ENCODE measurements at regions not wholly inside any gene's neighbourhood (a gene's known extent, or its start where the extent isn't known, plus 50 kb on each side); places are given as distances from the start of the nearest gene placed in this dataset.
A peak's percentile ranks its signal among the peaks of the same experiment; 100 is the strongest.

GRCh38 chr21:41092312-41092711, 75.6 kb upstream of the BACE2 start:
- no peak for ATAC-seq (ENCODE audit: low read depth)
- DNase-seq (ENCODE audit: low spot score in 2 of 2) = no peak
- no peak overlapping the region for H3K27ac Mint-ChIP-seq
- H3K4me3 Mint-ChIP-seq = no peak overlapping the region
- H3K36me3 Mint-ChIP-seq = no peaks in the 10 kb centered on the region
- no peaks in the 10 kb centered on the region for H3K9me3 Mint-ChIP-seq
- H3K27me3 Mint-ChIP-seq = peaks cover 17% of the 10 kb centered on the region
- H3K4me1 Mint-ChIP-seq = no peaks in the 10 kb centered on the region

- peaks cover 10% of the 10 kb centered on the region for H3K27me3 Mint-ChIP-seq
- peaks cover 5% of the 10 kb centered on the region for H3K9me3 Mint-ChIP-seq
- ATAC-seq (ENCODE audit: low read depth) (no peak), DNase-seq (ENCODE audit: low spot score in 2 of 2) (no peak)
- no peak overlapping the region for H3K27ac Mint-ChIP-seq
- H3K4me3 Mint-ChIP-seq = no peak overlapping the region
- H3K4me1 Mint-ChIP-seq = no peaks in the 10 kb centered on the region
- H3K36me3 Mint-ChIP-seq = no peaks in the 10 kb centered on the region
Measured at GRCh38 chr21:41095983-41096382, 72.0 kb upstream of the BACE2 start.

GRCh38 chr21:41098076-41098475, 69.9 kb upstream of the BACE2 start:
- peaks cover 12% of the 10 kb centered on the region for H3K27me3 Mint-ChIP-seq
- no peak overlapping the region for H3K4me3 Mint-ChIP-seq
- no peaks in the 10 kb centered on the region for H3K4me1 Mint-ChIP-seq
- no peaks in the 10 kb centered on the region for H3K36me3 Mint-ChIP-seq
- ATAC-seq (ENCODE audit: low read depth) = no peak
- no peak overlapping the region for H3K27ac Mint-ChIP-seq
- peaks cover 5% of the 10 kb centered on the region for H3K9me3 Mint-ChIP-seq
- no peak for DNase-seq (ENCODE audit: low spot score in 2 of 2)

GRCh38 chr21:41098481-41099042, 69.4 kb upstream of the BACE2 start:
- Mint-ChIP-seq H3K36me3 (no peaks in the 10 kb centered on the region), H3K4me3 (no peak overlapping the region), H3K9me3 (peaks cover 5% of the 10 kb centered on the region), H3K4me1 (no peaks in the 10 kb centered on the region), H3K27ac (no peak overlapping the region), H3K27me3 (peaks cover 14% of the 10 kb centered on the region)
- no peak for ATAC-seq (ENCODE audit: low read depth)
- no peak for DNase-seq (ENCODE audit: low spot score in 2 of 2)

- H3K9me3 Mint-ChIP-seq = peaks cover 5% of the 10 kb centered on the region
- no peak for DNase-seq (ENCODE audit: low spot score in 2 of 2)
- no peak for ATAC-seq (ENCODE audit: low read depth)
- H3K27me3 Mint-ChIP-seq = peaks cover 14% of the 10 kb centered on the region
- H3K36me3 Mint-ChIP-seq = no peaks in the 10 kb centered on the region
- no peak overlapping the region for H3K4me3 Mint-ChIP-seq
- H3K4me1 Mint-ChIP-seq = no peaks in the 10 kb centered on the region
- no peak overlapping the region for H3K27ac Mint-ChIP-seq
Measured at GRCh38 chr21:41100826-41101550, 67.0 kb upstream of the BACE2 start.

GRCh38 chr21:41102281-41102680, 65.7 kb upstream of the BACE2 start:
- no peak overlapping the region for H3K27ac Mint-ChIP-seq
- no peak overlapping the region for H3K4me3 Mint-ChIP-seq
- peaks cover 5% of the 10 kb centered on the region for H3K9me3 Mint-ChIP-seq
- H3K4me1 Mint-ChIP-seq = no peaks in the 10 kb centered on the region
- H3K27me3 Mint-ChIP-seq = peaks cover 14% of the 10 kb centered on the region
- ATAC-seq (ENCODE audit: low read depth) (no peak), DNase-seq (ENCODE audit: low spot score in 2 of 2) (no peak)
- H3K36me3 Mint-ChIP-seq = no peaks in the 10 kb centered on the region

GRCh38 chr21:41107602-41108001, 60.4 kb upstream of the BACE2 start:
- DNase-seq (ENCODE audit: low spot score in 2 of 2) (no peak), ATAC-seq (ENCODE audit: low read depth) (no peak)
- peaks cover 10% of the 10 kb centered on the region for H3K4me1 Mint-ChIP-seq
- no peaks in the 10 kb centered on the region for H3K36me3 Mint-ChIP-seq
- no peaks in the 10 kb centered on the region for H3K9me3 Mint-ChIP-seq
- H3K27me3 Mint-ChIP-seq = peaks cover 27% of the 10 kb centered on the region
- no peak overlapping the region for H3K27ac Mint-ChIP-seq
- H3K4me3 Mint-ChIP-seq = no peak overlapping the region

GRCh38 chr21:41108668-41109585, 59.0 kb upstream of the BACE2 start:
- peaks cover 25% of the 10 kb centered on the region for H3K27me3 Mint-ChIP-seq
- H3K9me3 Mint-ChIP-seq = no peaks in the 10 kb centered on the region
- ATAC-seq (ENCODE audit: low read depth) (no peak), DNase-seq (ENCODE audit: low spot score in 2 of 2) (no peak)
- peaks cover 21% of the 10 kb centered on the region for H3K4me1 Mint-ChIP-seq
- no peaks in the 10 kb centered on the region for H3K36me3 Mint-ChIP-seq
- no peak overlapping the region for H3K27ac Mint-ChIP-seq
- H3K4me3 Mint-ChIP-seq = no peak overlapping the region

- DNase-seq (ENCODE audit: low spot score in 2 of 2) = no peak
Measured at GRCh38 chr21:41110161-41110560, 57.8 kb upstream of the BACE2 start.

GRCh38 chr21:41110664-41111063, 57.3 kb upstream of the BACE2 start:
- DNase-seq (ENCODE audit: low spot score in 2 of 2) (no peak), ATAC-seq (ENCODE audit: low read depth) (no peak)
- Mint-ChIP-seq H3K9me3 (no peaks in the 10 kb centered on the region), H3K27ac (no peak overlapping the region), H3K36me3 (no peaks in the 10 kb centered on the region), H3K4me1 (peaks cover 21% of the 10 kb centered on the region), H3K27me3 (peaks cover 20% of the 10 kb centered on the region), H3K4me3 (no peak overlapping the region)

More at GRCh38 chr21:41110161-41110560, 57.8 kb upstream of the BACE2 start:
- H3K4me1 Mint-ChIP-seq = peaks cover 21% of the 10 kb centered on the region
- no peaks in the 10 kb centered on the region for H3K36me3 Mint-ChIP-seq
- H3K4me3 Mint-ChIP-seq = no peak overlapping the region
- no peak overlapping the region for H3K27ac Mint-ChIP-seq
- H3K27me3 Mint-ChIP-seq = peaks cover 20% of the 10 kb centered on the region
- no peak for ATAC-seq (ENCODE audit: low read depth)
- no peaks in the 10 kb centered on the region for H3K9me3 Mint-ChIP-seq

GRCh38 chr21:41111681-41112080, 56.3 kb upstream of the BACE2 start:
- peak overlapping the region; percentile 15 for H3K27ac Mint-ChIP-seq
- no peaks in the 10 kb centered on the region for H3K9me3 Mint-ChIP-seq
- no peaks in the 10 kb centered on the region for H3K36me3 Mint-ChIP-seq
- peaks cover 21% of the 10 kb centered on the region for H3K4me1 Mint-ChIP-seq
- ATAC-seq (ENCODE audit: low read depth) (no peak), DNase-seq (ENCODE audit: low spot score in 2 of 2) (no peak)
- H3K4me3 Mint-ChIP-seq = peak overlapping the region; percentile 66
- H3K27me3 Mint-ChIP-seq = peaks cover 20% of the 10 kb centered on the region

GRCh38 chr21:41112740-41113692, 54.9 kb upstream of the BACE2 start:
- DNase-seq (ENCODE audit: low spot score in 2 of 2) (no peak), ATAC-seq (ENCODE audit: low read depth) (peak; percentile 61)
- Mint-ChIP-seq H3K4me1 (peaks cover 21% of the 10 kb centered on the region), H3K27ac (no peak overlapping the region), H3K4me3 (peak overlapping the region; percentile 66), H3K9me3 (no peaks in the 10 kb centered on the region), H3K27me3 (peaks cover 20% of the 10 kb centered on the region), H3K36me3 (no peaks in the 10 kb centered on the region)

GRCh38 chr21:41115851-41116250, 52.1 kb upstream of the BACE2 start:
- H3K4me1 Mint-ChIP-seq = peaks cover 23% of the 10 kb centered on the region
- H3K36me3 Mint-ChIP-seq = no peaks in the 10 kb centered on the region
- no peak overlapping the region for H3K4me3 Mint-ChIP-seq
- no peak for ATAC-seq (ENCODE audit: low read depth)
- H3K27me3 Mint-ChIP-seq = peaks cover 13% of the 10 kb centered on the region
- H3K9me3 Mint-ChIP-seq = no peaks in the 10 kb centered on the region
- no peak overlapping the region for H3K27ac Mint-ChIP-seq
- no peak for DNase-seq (ENCODE audit: low spot score in 2 of 2)

All from memory B cell (primary cell).